GM18499 (cell line): ENCODE measurements at regions not wholly inside any gene's neighbourhood (a gene's known extent, or its start where the extent isn't known, plus 50 kb on each side); places are given as distances from the start of the nearest gene placed in this dataset.

ENCODE experiments used
- ATAC-seq: cut with Tn5 transposase; IDR thresholded peaks from one replicate; pipeline ENCODE4 v1.9.1; 2021; ENCODE audit warnings: moderate number of reproducible peaks; ENCODE audit not compliant: insufficient read depth, unreplicated experiment

- no peak for ATAC-seq
Measured at GRCh38 chr13:31029102-31029501, 96.6 kb downstream of the TEX26 start.

- ATAC-seq: no peak
Measured at GRCh38 chr13:31027136-31027535, 94.7 kb downstream of the TEX26 start.
